GM19023 (cell line): ENCODE measurements at regions not wholly inside any gene's neighbourhood (a gene's known extent, or its start where the extent isn't known, plus 50 kb on each side); places are given as distances from the start of the nearest gene placed in this dataset.

Experiments
- ATAC-seq: cut with Tn5 transposase; IDR thresholded peaks from one replicate; pipeline ENCODE4 v1.9.1; 2021; ENCODE audit warnings: mild to moderate bottlenecking, moderate library complexity; ENCODE audit not compliant: unreplicated experiment

- no peak for ATAC-seq
These were observed 1588.9 kb downstream of the KCNT2 start for GRCh38 chr1:195019385-195019784.

- no peak for ATAC-seq
These were observed 1595.2 kb downstream of the KCNT2 start for GRCh38 chr1:195012995-195013394.

GRCh38 chr1:195005338-195005737 lies 1602.9 kb downstream of the KCNT2 start:
- no peak for ATAC-seq

- no peak for ATAC-seq
These were observed 1617.8 kb downstream of the KCNT2 start for GRCh38 chr1:194990483-194990882.

GRCh38 chr1:194975913-194976312 lies 1632.3 kb downstream of the KCNT2 start:
- no peak for ATAC-seq

- ATAC-seq = no peak
These were observed 1639.3 kb downstream of the KCNT2 start for GRCh38 chr1:194968916-194969315.

GRCh38 chr1:194959795-194960194 lies 1648.4 kb downstream of the KCNT2 start:
- no peak for ATAC-seq

GRCh38 chr1:194952171-194952570 lies 1656.1 kb downstream of the KCNT2 start:
- ATAC-seq = no peak

GRCh38 chr1:194950584-194950983 lies 1657.7 kb downstream of the KCNT2 start:
- ATAC-seq = no peak

GRCh38 chr1:194940336-194941030 lies 1667.8 kb downstream of the KCNT2 start:
- ATAC-seq = no peak

- no peak for ATAC-seq
These were observed 1672.4 kb downstream of the KCNT2 start for GRCh38 chr1:194935864-194936263.

GRCh38 chr1:194931166-194931565 lies 1677.1 kb downstream of the KCNT2 start:
- ATAC-seq = no peak

GRCh38 chr1:194930132-194930531 lies 1678.1 kb downstream of the KCNT2 start:
- ATAC-seq = no peak

GRCh38 chr1:194929357-194929756 lies 1678.9 kb downstream of the KCNT2 start:
- ATAC-seq = no peak

- no peak for ATAC-seq
These were observed 1689.1 kb downstream of the KCNT2 start for GRCh38 chr1:194919146-194919545.

GRCh38 chr1:194917769-194918168 lies 1690.5 kb downstream of the KCNT2 start:
- no peak for ATAC-seq

- no peak for ATAC-seq
These were observed 1699.6 kb downstream of the KCNT2 start for GRCh38 chr1:194908643-194909042.

- no peak for ATAC-seq
These were observed 1704.7 kb downstream of the KCNT2 start for GRCh38 chr1:194903524-194903923.

- no peak for ATAC-seq
These were observed 1702.9 kb upstream of the B3GALT2 start for GRCh38 chr1:194889310-194889709.

- no peak for ATAC-seq
These were observed 1684.4 kb upstream of the B3GALT2 start for GRCh38 chr1:194870860-194871259.

GRCh38 chr1:194866153-194866552 lies 1679.7 kb upstream of the B3GALT2 start:
- ATAC-seq = no peak

GRCh38 chr1:194865383-194865782 lies 1679.0 kb upstream of the B3GALT2 start:
- no peak for ATAC-seq

- no peak for ATAC-seq
These were observed 1675.7 kb upstream of the B3GALT2 start for GRCh38 chr1:194862129-194862528.
